ENCODE measurements at regions not wholly inside any gene's neighbourhood (a gene's known extent, or its start where the extent isn't known, plus 50 kb on each side); places are given as distances from the start of the nearest gene placed in this dataset.

- no peak overlapping the region for H3K4me2 ChIP-seq (ENCODE audit: low read length)
- H2AFZ ChIP-seq (ENCODE audit: low read depth, low read length): no peak overlapping the region
- H3K9me2 ChIP-seq (ENCODE audit: insufficient read depth, low read length): no peaks in the 10 kb centered on the region
Measured at GRCh38 chr21:24910591-24910990, 696.7 kb downstream of the MRPL39 start.

GRCh38 chr21:24903994-24904635 lies 703.2 kb downstream of the MRPL39 start:
- Histone ChIP-seq H3F3A (ENCODE audit: insufficient read depth, low read length, poor library complexity, severe bottlenecking) (no peaks in the 10 kb centered on the region), H3K36me3 (ENCODE audit: insufficient read depth, low read length) (no peaks in the 10 kb centered on the region), H3K4me3 (ENCODE audit: low read length) (no peak overlapping the region), H3K9me2 (ENCODE audit: insufficient read depth, low read length) (no peaks in the 10 kb centered on the region), H3K27ac (ENCODE audit: low read length) (no peak overlapping the region), H3K4me2 (ENCODE audit: low read length) (no peak overlapping the region), H3K27me3 (ENCODE audit: insufficient read depth, low read depth, low read length) (no peaks in the 10 kb centered on the region), H4K20me1 (ENCODE audit: insufficient read depth) (no peaks in the 10 kb centered on the region), H2AFZ (ENCODE audit: low read depth, low read length) (no peak overlapping the region), H3K9ac (ENCODE audit: low read length) (no peak overlapping the region), H3K79me2 (replicated peaks; ENCODE audit: insufficient read depth, low read length) (no peaks in the 10 kb centered on the region), H3K9me3 (ENCODE audit: low read length) (no peaks in the 10 kb centered on the region)
- TF ChIP-seq, protein P1, sequence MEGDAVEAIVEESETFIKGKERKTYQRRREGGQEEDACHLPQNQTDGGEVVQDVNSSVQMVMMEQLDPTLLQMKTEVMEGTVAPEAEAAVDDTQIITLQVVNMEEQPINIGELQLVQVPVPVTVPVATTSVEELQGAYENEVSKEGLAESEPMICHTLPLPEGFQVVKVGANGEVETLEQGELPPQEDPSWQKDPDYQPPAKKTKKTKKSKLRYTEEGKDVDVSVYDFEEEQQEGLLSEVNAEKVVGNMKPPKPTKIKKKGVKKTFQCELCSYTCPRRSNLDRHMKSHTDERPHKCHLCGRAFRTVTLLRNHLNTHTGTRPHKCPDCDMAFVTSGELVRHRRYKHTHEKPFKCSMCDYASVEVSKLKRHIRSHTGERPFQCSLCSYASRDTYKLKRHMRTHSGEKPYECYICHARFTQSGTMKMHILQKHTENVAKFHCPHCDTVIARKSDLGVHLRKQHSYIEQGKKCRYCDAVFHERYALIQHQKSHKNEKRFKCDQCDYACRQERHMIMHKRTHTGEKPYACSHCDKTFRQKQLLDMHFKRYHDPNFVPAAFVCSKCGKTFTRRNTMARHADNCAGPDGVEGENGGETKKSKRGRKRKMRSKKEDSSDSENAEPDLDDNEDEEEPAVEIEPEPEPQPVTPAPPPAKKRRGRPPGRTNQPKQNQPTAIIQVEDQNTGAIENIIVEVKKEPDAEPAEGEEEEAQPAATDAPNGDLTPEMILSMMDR (IDR thresholded peaks at IDR 0.05; ENCODE audit: poor library complexity, severe bottlenecking): no peak
- TF ChIP-seq TAF1 (IDR thresholded peaks at IDR 0.05; ENCODE audit: low read depth) (no peak), SMC3 (conservative IDR thresholded peaks at IDR 0.05; ENCODE audit: poor library complexity) (no peak), MXI1 (conservative IDR thresholded peaks at IDR 0.05; ENCODE audit: poor library complexity, severe bottlenecking) (no peak), POLR2AphosphoS5 (IDR thresholded peaks at IDR 0.05) (no peak), RAD21 (conservative IDR thresholded peaks at IDR 0.05) (no peak), EZH2 (IDR thresholded peaks at IDR 0.05; ENCODE audit: borderline replicate concordance, insufficient read depth, low read length, poor library complexity, severe bottlenecking) (no peak), EP300 (conservative IDR thresholded peaks at IDR 0.05; ENCODE audit: poor library complexity, severe bottlenecking) (no peak)
- TF ChIP-seq, protein P2, sequence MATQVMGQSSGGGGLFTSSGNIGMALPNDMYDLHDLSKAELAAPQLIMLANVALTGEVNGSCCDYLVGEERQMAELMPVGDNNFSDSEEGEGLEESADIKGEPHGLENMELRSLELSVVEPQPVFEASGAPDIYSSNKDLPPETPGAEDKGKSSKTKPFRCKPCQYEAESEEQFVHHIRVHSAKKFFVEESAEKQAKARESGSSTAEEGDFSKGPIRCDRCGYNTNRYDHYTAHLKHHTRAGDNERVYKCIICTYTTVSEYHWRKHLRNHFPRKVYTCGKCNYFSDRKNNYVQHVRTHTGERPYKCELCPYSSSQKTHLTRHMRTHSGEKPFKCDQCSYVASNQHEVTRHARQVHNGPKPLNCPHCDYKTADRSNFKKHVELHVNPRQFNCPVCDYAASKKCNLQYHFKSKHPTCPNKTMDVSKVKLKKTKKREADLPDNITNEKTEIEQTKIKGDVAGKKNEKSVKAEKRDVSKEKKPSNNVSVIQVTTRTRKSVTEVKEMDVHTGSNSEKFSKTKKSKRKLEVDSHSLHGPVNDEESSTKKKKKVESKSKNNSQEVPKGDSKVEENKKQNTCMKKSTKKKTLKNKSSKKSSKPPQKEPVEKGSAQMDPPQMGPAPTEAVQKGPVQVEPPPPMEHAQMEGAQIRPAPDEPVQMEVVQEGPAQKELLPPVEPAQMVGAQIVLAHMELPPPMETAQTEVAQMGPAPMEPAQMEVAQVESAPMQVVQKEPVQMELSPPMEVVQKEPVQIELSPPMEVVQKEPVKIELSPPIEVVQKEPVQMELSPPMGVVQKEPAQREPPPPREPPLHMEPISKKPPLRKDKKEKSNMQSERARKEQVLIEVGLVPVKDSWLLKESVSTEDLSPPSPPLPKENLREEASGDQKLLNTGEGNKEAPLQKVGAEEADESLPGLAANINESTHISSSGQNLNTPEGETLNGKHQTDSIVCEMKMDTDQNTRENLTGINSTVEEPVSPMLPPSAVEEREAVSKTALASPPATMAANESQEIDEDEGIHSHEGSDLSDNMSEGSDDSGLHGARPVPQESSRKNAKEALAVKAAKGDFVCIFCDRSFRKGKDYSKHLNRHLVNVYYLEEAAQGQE (IDR thresholded peaks at IDR 0.05; ENCODE audit: borderline replicate concordance): no peak

More at GRCh38 chr21:24910591-24910990, 696.7 kb downstream of the MRPL39 start:
- H3K36me3 ChIP-seq (ENCODE audit: insufficient read depth, low read length): no peaks in the 10 kb centered on the region
- H3K27ac ChIP-seq (ENCODE audit: low read length): no peak overlapping the region
- no peaks in the 10 kb centered on the region for H3F3A ChIP-seq (ENCODE audit: insufficient read depth, low read length, poor library complexity, severe bottlenecking)
- H3K79me2 ChIP-seq (replicated peaks; ENCODE audit: insufficient read depth, low read length): no peaks in the 10 kb centered on the region
- H4K20me1 ChIP-seq (ENCODE audit: insufficient read depth): no peaks in the 10 kb centered on the region
- TF ChIP-seq, protein P2 (IDR thresholded peaks at IDR 0.05; ENCODE audit: borderline replicate concordance): no peak
- TF ChIP-seq TAF1 (IDR thresholded peaks at IDR 0.05; ENCODE audit: low read depth) (no peak), EZH2 (IDR thresholded peaks at IDR 0.05; ENCODE audit: borderline replicate concordance, insufficient read depth, low read length, poor library complexity, severe bottlenecking) (no peak), POLR2AphosphoS5 (IDR thresholded peaks at IDR 0.05) (no peak), MXI1 (conservative IDR thresholded peaks at IDR 0.05; ENCODE audit: poor library complexity, severe bottlenecking) (no peak), RAD21 (conservative IDR thresholded peaks at IDR 0.05) (no peak), SMC3 (conservative IDR thresholded peaks at IDR 0.05; ENCODE audit: poor library complexity) (no peak), EP300 (conservative IDR thresholded peaks at IDR 0.05; ENCODE audit: poor library complexity, severe bottlenecking) (no peak)
- TF ChIP-seq, protein P1 (IDR thresholded peaks at IDR 0.05; ENCODE audit: poor library complexity, severe bottlenecking): no peak
- H3K27me3 ChIP-seq (ENCODE audit: insufficient read depth, low read depth, low read length): no peaks in the 10 kb centered on the region
- H3K9me3 ChIP-seq (ENCODE audit: low read length): no peaks in the 10 kb centered on the region
- H3K4me3 ChIP-seq (ENCODE audit: low read length): no peak overlapping the region
- H3K9ac ChIP-seq (ENCODE audit: low read length): no peak overlapping the region

Data from neural cell (in vitro differentiated cells).